Heart left ventricle (tissue), 16 donors: ENCODE measurements at regions not wholly inside any gene's neighbourhood (a gene's known extent, or its start where the extent isn't known, plus 50 kb on each side); places are given as distances from the start of the nearest gene placed in this dataset.

Experiments used
- ATAC-seq, 4 donors: fragments of 200-7000 bp; cut with Tn5 transposase; one replicate each; pipeline ENCODE4 v1.9.1; 2020 to 2022; ENCODE audit warnings: moderate library complexity in 4 of 4, mild to moderate bottlenecking in 3 of 4, moderate number of reproducible peaks in 1 of 4
- DNase-seq, 5 donors: peaks; one replicate each; pipeline ENCODE4 v3.0.0-alpha.2; 2020
- H3K27ac ChIP-seq, 12 donors: fragments of 200-600 bp; sonication (generic) in 4 of 12; one replicate each; pipeline versions ENCODE4 v1.5.0 to v1.8.0; 2016 to 2022; ENCODE audit warnings: mild to moderate bottlenecking in 2 of 12
- H3K27me3 ChIP-seq, 9 donors: fragments of 200-600 bp; sonication (generic) in 2 of 9; one replicate each; pipeline versions ENCODE4 v1.5.1 to v1.8.0; 2016 to 2022; ENCODE audit warnings: mild to moderate bottlenecking in 3 of 9
- H3K36me3 ChIP-seq, 9 donors: fragments of 200-600 bp; sonication (generic) in 2 of 9; one replicate each; pipeline versions ENCODE4 v1.5.0 to v1.8.0; 2018 to 2022; ENCODE audit warnings: mild to moderate bottlenecking in 2 of 9
- H3K4me1 ChIP-seq, 12 donors: fragments of 200-600 bp; sonication (generic) in 4 of 12; one replicate each; pipeline versions ENCODE4 v1.5.0 to v1.8.0; 2016 to 2022; ENCODE audit warnings: mild to moderate bottlenecking in 3 of 12
- H3K4me3 ChIP-seq, 12 donors: fragments of 200-600 bp; sonication (generic) in 4 of 12; one replicate each; pipeline versions ENCODE4 v1.5.0 to v1.8.0; 2017 to 2022; ENCODE audit warnings: mild to moderate bottlenecking in 9 of 12, moderate library complexity in 4 of 12
- H3K9me3 ChIP-seq, 12 donors: fragments of 200-600 bp; sonication (generic) in 4 of 12; one replicate each; pipeline versions ENCODE4 v1.5.0 to v1.8.0; 2016 to 2022; ENCODE audit warnings: mild to moderate bottlenecking in 1 of 12
- CTCF ChIP-seq, 12 donors: fragments of 200-600 bp; sonication (generic) in 4 of 12; IDR thresholded peaks; one replicate each; pipeline versions ENCODE4 v1.5.0 to v1.8.0; 2018 to 2022; ENCODE audit warnings: antibody characterized with exemption in 12 of 12, mild to moderate bottlenecking in 5 of 12
- POLR2A ChIP-seq, 2 donors: fragments of 450-650 bp; IDR thresholded peaks; one replicate each; pipeline ENCODE4 v1.6.1; 2017; ENCODE audit warnings: antibody characterized with exemption in 2 of 2, mild to moderate bottlenecking in 2 of 2, moderate library complexity in 2 of 2
- WGBS, 4 donors: extraction: QIAGEN DNeasy Blood & Tissue Kit in 2 of 4; methylation state at CpG; one replicate each; pipeline versions ENCODE4 v1.1.5 to v1.1.7; 2013 to 2018; 5-methylcytosine and 5-hydroxymethylcytosine counted together
- intact Hi-C, 10 donors: fragments of 100-400 bp; cut with DNase I; formaldehyde crosslinking; loops; one replicate each; pipeline versions ENCODE4 v1.11.1 to v1.14.2; 2022
- donor health status: ischemic (EF 13 %, LVEDD 7.1; RV severe dilation, severe dysfunction).
- donor health status: healthy with polysubstance abuse.
- donor health status: DM: no; HTN: yes; CAD: no.
- donor health status: DM: no; HTN: no; CAD: no.
- donor health status: ischemic (EF 25% LVEDD 6.9; RV normal size, moderate dysfunction).
- donor health status: ischemic (EF 25% LVEDD 5.7; RV mildly dilated, moderate dysfunction).
- donor health status: healthy.
- donor health status: DM: yes; HTN: yes; CAD: no.
- donor health status: ischemic (EF 35%, LVEDD 5.7; RV mildly dilated, moderate dysfunction).
- donor health status: nonischemic (EF 11% LVEDD 7.7; RV severe dilation, severe dysfunction).
- donor health status: DM: yes; HTN: yes; CAD: no.
- donor health status: PGD.
- donor health status: ischemic (EF 29% LVEDD 5.4; RV normal size, mild dysfunction).
- donor health status: nonischemic (EF 23%, LVEDD 6.1; RV moderate dilation, normal function).

DNA sequence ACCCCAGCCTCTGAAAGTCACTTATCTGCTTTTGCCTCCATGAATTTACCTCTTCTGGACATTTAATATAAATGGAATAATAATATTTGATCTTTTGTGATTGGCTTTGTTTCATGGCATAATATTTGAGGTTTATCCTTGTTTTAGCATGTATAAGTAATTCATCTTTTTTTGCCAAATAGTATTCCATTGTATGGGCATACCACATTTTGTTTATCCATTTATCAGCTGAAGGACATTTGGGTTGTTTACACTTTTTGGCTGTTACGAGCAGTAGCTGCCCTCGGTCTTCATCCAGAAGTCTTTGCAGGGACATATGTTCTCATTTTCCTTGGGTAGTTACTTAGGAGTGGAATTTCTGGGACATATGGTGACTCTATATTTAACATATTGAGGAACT is 53.0 kb upstream of the SMIM21 start:
- Histone ChIP-seq H3K36me3 (no peaks in the 10 kb centered on the region), H3K27ac (no peak overlapping the region), H3K27me3 (no peaks in the 10 kb centered on the region), H3K4me1 (no peaks in the 10 kb centered on the region), H3K9me3 (peaks cover 0 to 34% (median 7%) of the 10 kb centered on the region in 12 donors), H3K4me3 (no peak overlapping the region)
- DNase-seq (no peak), ATAC-seq (no peak)
- intact Hi-C loops = loop anchor here in 2 of 10 donors (5.0 to 10.0 kb wide), 4 partner anchors 356 to 833 kb away; no protein-coding TSS in a partner anchor
- WGBS, 4 donors = 94 to 99% (median 98%) methylated on average over 2 of the region's 2 CpGs
- TF ChIP-seq POLR2A (IDR thresholded peaks at IDR 0.05) (no peak), CTCF (IDR thresholded peaks at IDR 0.05) (no peak)

- no peak for DNase-seq
- Histone ChIP-seq H3K27me3 (no peaks in the 10 kb centered on the region), H3K4me1 (no peaks in the 10 kb centered on the region), H3K27ac (no peak overlapping the region), H3K4me3 (no peak overlapping the region), H3K36me3 (no peaks in the 10 kb centered on the region), H3K9me3 (peaks cover 0 to 26% (median 7%) of the 10 kb centered on the region in 12 donors)
- intact Hi-C loops = loop anchor here in 9 of 10 donors (1.0 to 10.0 kb wide), 13 partner anchors 64 to 827 kb away; partner anchors contain the start of gene PTGR3 (in 5 of the 9)
- TF ChIP-seq POLR2A (IDR thresholded peaks at IDR 0.05) (no peak), CTCF (IDR thresholded peaks at IDR 0.05) (peak; percentile 60 to 84 (median 70))
- 60 to 65% (median 63%) methylated on average over 8 of the region's 8 CpGs for WGBS, 4 donors
- ATAC-seq = peak in 3 of 4 donors; percentile 79 to 86 (median 84)
Measured at GRCh38 chr18:75478996-75479880, 51.7 kb upstream of the SMIM21 start.

- H3K4me1 ChIP-seq = no peaks in the 10 kb centered on the region
- peak in 3 of 4 donors; percentile 47 to 70 (median 63) for ATAC-seq
- intact Hi-C loops = loop anchor here in 9 of 10 donors (2.0 to 10.0 kb wide), 11 partner anchors 63 to 825 kb away; partner anchors contain the start of gene PTGR3 (in 5 of the 9)
- WGBS, 4 donors = 73 to 95% (median 89%) methylated on average over 1 of the region's 1 CpG
- no peaks in the 10 kb centered on the region for H3K36me3 ChIP-seq
- TF ChIP-seq POLR2A (IDR thresholded peaks at IDR 0.05) (no peak), CTCF (IDR thresholded peaks at IDR 0.05) (no peak)
- no peak overlapping the region for H3K27ac ChIP-seq
- H3K27me3 ChIP-seq = no peaks in the 10 kb centered on the region
- no peak for DNase-seq
- H3K4me3 ChIP-seq = no peak overlapping the region
- H3K9me3 ChIP-seq = peaks cover 0 to 13% (median 0%) of the 10 kb centered on the region in 12 donors
Measured at GRCh38 chr18:75477900-75478299, 50.4 kb upstream of the SMIM21 start.
